ENCODE measurements at regions not wholly inside any gene's neighbourhood (a gene's known extent, or its start where the extent isn't known, plus 50 kb on each side); places are given as distances from the start of the nearest gene placed in this dataset.
"Not testable (repeated sequence)": the region's sequence is repeated elsewhere in the genome, so short reads cannot be mapped to it uniquely, and the experiment has no call there.

DNA sequence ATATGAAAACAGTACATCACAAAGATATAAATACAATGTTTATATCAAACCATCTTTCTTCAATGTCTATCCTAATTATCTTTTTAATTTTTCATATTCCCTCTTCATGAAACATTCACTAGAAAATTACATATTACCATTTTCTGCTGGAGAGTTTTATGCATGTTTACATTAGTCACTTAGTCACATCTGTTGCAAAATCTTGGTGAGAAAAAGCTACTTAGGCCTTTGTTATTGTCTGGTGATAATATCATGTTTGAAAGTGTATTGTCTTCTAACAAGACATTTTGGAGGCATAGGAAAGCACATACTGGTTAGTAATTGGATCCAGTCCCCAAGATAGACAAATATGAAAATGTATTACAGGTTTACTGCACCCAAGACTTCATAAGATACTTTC is 163.6 kb downstream of the GNAI1 start:
- no peak for DNase-seq (ENCODE audit: low spot score)
- no peak for ATAC-seq

GRCh38 chr7:80294346-80294745 is 159.7 kb downstream of the GNAI1 start:
- no peak for ATAC-seq
- no peak for DNase-seq (ENCODE audit: low spot score)

DNA sequence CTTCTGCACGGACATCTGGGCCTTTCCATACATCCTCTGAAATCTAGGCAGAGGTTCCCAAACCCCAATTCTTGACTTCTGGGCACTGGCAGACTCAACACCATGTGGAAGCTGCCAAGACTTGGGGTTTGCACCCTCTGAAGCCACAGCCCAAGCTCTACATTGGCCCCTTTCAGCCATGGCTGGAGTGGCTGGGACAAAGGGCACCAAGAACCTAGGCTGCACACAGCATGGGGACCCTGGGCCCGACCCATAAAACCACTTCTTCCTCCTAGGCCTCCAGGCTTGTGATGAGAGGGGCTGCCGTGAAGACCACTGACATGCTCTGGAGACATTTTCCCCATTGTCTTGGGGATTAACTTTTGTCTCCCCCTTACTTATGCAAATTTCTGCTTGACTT is 158.0 kb downstream of the GNAI1 start:
- ATAC-seq; DNase-seq (ENCODE audit: low spot score): not testable (repeated sequence)

- DNase-seq (ENCODE audit: low spot score) (no peak), ATAC-seq (no peak)
These were observed 153.8 kb downstream of the GNAI1 start for GRCh38 chr7:80288175-80289122.

- no peak for DNase-seq (ENCODE audit: low spot score)
- no peak for ATAC-seq
These were observed 153.0 kb downstream of the GNAI1 start for GRCh38 chr7:80287400-80288174.

DNA sequence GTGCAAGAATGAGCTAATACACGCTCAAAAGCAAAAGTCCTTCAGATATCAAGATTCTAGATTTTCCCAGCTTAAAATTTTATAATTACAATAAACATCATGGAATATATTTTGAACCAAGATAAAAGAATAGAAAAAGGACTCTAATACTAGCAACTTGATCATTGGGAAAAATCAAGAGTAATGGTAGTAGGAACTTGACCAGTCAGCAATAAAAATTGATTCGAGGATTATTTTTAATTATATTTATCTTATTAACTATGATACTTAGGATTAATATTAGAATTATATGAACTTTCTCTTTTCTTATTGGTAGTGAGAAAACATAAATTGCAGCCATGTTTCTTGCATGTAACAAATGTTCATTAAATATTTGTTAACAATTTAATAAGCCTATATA is 152.0 kb downstream of the GNAI1 start:
- ATAC-seq (no peak), DNase-seq (ENCODE audit: low spot score) (no peak)

DNA sequence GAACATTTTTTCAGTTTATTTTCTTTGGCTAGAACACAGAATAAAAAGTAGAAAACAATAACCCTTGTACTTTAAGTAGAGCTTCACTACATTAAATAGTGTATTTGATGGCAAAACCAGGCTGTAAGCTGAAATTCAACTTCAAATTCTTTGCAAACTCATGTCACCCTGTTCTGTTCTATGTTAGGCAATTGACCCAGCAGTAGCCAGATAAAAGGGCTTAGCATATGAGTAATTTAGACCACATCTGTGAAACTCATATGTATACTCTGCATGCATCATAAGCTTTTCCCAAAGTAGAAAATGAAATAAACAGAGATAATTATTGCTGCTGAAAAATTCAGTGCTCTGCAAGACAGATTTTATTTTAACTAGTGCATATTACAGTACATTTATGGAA is 150.2 kb downstream of the GNAI1 start:
- DNase-seq (ENCODE audit: low spot score) = no peak
- ATAC-seq = peak; percentile 24

- DNase-seq (ENCODE audit: low spot score) (no peak), ATAC-seq (no peak)
These were observed 145.1 kb downstream of the GNAI1 start for GRCh38 chr7:80279760-80280159.

DNA sequence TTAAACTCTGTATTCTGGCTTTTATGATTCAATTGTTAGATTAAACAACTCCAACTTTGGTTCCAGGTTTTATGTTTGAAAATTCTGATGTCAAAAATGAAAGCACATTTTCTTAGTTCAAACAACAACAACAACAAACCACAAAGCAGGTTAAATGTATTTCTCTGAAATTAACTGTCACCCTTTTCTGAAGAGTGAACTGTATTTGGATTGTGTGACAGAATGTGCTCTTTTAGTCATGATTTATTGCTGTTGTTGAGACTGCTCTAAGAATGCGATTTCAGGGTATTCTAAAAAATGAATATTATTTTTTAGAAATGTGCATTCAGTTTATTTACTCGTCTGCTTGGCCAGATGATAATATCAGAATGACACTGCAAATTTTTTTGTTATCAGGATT is 144.1 kb downstream of the GNAI1 start:
- ATAC-seq (no peak), DNase-seq (ENCODE audit: low spot score) (no peak)

DNA sequence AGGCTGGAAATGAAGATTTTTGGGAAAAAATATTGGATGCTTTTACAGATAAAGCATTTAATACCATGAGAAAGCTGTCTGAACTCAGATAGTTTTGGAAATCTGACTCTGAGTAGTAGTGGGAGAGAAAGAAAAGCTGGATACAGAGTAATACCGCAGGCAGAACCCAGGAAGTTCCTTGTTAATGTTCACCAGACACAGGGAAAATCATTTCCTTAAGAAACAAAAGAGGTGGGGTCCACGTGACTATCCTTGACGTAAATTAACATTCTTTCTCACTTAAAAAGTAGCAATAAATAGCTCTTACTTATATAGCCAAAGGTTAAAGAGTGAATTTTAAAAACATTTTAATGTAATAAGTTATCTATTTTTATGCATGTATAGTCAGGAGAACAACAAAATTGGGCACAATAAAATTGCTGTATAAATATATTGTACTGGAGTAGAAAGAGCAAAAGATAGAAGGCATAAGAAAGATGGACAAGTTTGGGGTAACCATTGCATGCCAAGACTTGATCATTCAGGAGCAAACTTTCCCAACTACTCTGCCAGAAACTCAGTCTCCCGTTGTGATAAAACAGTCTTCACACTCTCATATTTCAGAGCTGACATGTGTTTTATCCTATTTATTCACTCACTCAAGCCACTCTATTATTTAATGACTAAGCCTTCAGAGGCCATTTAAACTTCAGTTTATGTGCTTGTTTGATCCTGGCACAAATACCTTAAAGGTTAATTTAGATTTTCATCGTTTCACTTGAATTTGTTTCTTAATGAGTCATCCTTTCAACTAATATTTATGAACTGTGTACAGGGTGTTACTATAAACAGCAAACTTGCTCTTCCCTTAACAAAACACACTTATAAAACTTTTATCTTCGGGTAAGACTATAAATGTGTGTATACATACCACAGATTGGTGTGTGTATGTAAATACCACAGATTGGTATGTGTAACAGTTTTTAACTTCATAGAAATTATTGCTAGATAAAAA is 143.1 kb downstream of the GNAI1 start:
- DNase-seq (ENCODE audit: low spot score) = no peak

More for the DNA sequence above, 143.1 kb downstream of the GNAI1 start:
- no peak for ATAC-seq
